ENCODE measurements at regions not wholly inside any gene's neighbourhood (a gene's known extent, or its start where the extent isn't known, plus 50 kb on each side); places are given as distances from the start of the nearest gene placed in this dataset.

- intact Hi-C loops (cut with DNase I): no loop called here
- no peak overlapping the region for H3K27ac ChIP-seq
- no peaks in the 10 kb centered on the region for H3K27me3 ChIP-seq
- H3K36me3 ChIP-seq: no peaks in the 10 kb centered on the region
- no peaks in the 10 kb centered on the region for H3K4me1 ChIP-seq
- TF ChIP-seq POLR2A (IDR thresholded peaks at IDR 0.05) (no peak), POLR2AphosphoS5 (IDR thresholded peaks at IDR 0.05; ENCODE audit: insufficient read depth in 1 of 2, low read depth in 1 of 2) (no peak)
- TF ChIP-seq, protein P1, sequence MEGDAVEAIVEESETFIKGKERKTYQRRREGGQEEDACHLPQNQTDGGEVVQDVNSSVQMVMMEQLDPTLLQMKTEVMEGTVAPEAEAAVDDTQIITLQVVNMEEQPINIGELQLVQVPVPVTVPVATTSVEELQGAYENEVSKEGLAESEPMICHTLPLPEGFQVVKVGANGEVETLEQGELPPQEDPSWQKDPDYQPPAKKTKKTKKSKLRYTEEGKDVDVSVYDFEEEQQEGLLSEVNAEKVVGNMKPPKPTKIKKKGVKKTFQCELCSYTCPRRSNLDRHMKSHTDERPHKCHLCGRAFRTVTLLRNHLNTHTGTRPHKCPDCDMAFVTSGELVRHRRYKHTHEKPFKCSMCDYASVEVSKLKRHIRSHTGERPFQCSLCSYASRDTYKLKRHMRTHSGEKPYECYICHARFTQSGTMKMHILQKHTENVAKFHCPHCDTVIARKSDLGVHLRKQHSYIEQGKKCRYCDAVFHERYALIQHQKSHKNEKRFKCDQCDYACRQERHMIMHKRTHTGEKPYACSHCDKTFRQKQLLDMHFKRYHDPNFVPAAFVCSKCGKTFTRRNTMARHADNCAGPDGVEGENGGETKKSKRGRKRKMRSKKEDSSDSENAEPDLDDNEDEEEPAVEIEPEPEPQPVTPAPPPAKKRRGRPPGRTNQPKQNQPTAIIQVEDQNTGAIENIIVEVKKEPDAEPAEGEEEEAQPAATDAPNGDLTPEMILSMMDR (IDR thresholded peaks at IDR 0.05): no peak
- no peak overlapping the region for H3K4me3 ChIP-seq
- no peaks in the 10 kb centered on the region for H3K9me3 ChIP-seq
- no peak for DNase-seq (ENCODE audit: extremely low spot score in 2 of 2)
These were observed 227.4 kb downstream of the TMEM200A start for GRCh38 chr6:130593200-130593599.

- TF ChIP-seq, protein P1 (IDR thresholded peaks at IDR 0.05): no peak
- TF ChIP-seq POLR2A (IDR thresholded peaks at IDR 0.05) (no peak), POLR2AphosphoS5 (IDR thresholded peaks at IDR 0.05; ENCODE audit: insufficient read depth in 1 of 2, low read depth in 1 of 2) (no peak)
- H3K9me3 ChIP-seq: no peaks in the 10 kb centered on the region
These were observed 228.1 kb downstream of the TMEM200A start for GRCh38 chr6:130593948-130594347.

DNA sequence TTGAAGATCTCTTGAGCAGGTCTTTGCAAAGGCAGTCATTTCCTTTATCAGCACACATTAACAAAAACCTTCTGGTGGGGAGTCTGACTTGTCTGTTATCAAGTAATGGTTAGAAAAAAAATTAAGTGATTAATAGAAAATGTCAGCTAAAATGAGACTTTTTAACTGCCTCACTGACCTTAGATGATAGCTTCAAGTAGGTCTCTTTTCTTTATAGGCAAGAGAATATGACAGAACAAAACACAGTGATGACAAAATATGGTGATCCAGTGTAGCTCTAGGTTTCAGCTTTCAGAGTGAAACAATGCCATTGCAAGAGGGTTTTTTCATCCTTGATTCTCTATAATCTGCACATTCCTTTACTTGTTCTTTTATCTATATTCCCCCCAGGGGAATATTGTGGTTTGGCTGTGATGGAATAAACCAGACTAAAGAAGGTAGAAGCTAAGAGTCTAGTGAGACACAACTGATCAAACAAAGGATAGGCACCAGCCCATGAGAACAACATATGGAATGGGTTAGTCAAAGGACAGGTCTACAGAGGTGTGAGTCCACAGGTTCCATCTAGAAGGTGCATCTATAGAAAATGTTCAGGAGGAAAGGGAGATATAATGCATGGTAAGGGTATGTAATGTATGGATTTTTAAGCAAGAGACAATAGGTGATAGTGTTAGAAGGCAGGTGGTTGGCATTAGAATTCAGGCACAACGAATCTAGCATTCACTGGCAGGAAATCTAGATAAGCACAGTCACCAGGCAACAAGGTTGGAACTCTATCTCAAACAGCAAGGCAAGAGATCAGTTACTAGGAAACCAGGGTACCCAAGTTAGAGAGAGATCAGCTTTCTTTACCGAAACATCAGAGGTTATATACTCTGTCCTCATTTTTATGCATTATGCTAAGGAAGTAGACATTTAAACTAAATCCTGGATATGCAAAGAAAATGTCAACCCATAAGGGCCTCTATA is 228.9 kb upstream of the SMLR1 start:
- no peaks in the 10 kb centered on the region for H3K36me3 ChIP-seq
- TF ChIP-seq, protein P1 (IDR thresholded peaks at IDR 0.05): no peak
- H3K9me3 ChIP-seq: no peaks in the 10 kb centered on the region
- no peaks in the 10 kb centered on the region for H3K27me3 ChIP-seq
- peaks cover 15% of the 10 kb centered on the region for H3K4me1 ChIP-seq
- DNase-seq (ENCODE audit: extremely low spot score in 2 of 2): no peak
- no peak overlapping the region for H3K27ac ChIP-seq
- no peak overlapping the region for H3K4me3 ChIP-seq
- intact Hi-C loops (cut with DNase I): no loop called here

More at GRCh38 chr6:130593948-130594347, 228.1 kb downstream of the TMEM200A start:
- Histone ChIP-seq H3K4me3 (no peak overlapping the region), H3K36me3 (no peaks in the 10 kb centered on the region), H3K27ac (no peak overlapping the region), H3K4me1 (no peaks in the 10 kb centered on the region), H3K27me3 (no peaks in the 10 kb centered on the region)
- intact Hi-C loops (cut with DNase I): no loop called here
- DNase-seq (ENCODE audit: extremely low spot score in 2 of 2): no peak

DNA sequence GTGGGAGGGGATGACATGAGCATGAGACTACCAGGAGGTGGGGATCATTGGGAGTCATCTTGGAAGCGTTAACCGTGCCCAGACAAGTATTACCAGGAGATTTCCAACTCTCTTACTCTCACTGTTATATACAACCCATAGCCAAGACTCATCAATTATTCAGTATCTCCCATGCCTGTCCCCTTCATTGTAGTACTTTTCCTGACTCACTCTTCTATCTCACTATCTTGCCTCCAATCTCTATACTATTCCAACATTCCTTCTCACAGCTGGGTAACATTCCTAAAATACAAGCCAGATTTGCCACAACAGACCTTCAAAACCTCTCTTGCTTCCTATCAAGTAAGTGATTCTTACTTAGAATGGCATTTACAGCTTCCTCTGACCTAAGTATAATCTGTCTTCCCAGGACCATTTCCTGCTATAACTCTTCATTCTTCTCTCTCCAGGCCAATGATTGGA is 226.3 kb upstream of the SMLR1 start:
- DNase-seq (ENCODE audit: extremely low spot score in 2 of 2): no peak
- no peaks in the 10 kb centered on the region for H3K9me3 ChIP-seq
- peaks cover 15% of the 10 kb centered on the region for H3K4me1 ChIP-seq

More for the DNA sequence above, 226.3 kb upstream of the SMLR1 start:
- Histone ChIP-seq H3K36me3 (no peaks in the 10 kb centered on the region), H3K27me3 (no peaks in the 10 kb centered on the region), H3K4me3 (no peak overlapping the region), H3K27ac (no peak overlapping the region)
- intact Hi-C loops (cut with DNase I): loop anchor here (10.0 kb wide), 1 partner anchor 74 kb away; no protein-coding TSS in a partner anchor
- TF ChIP-seq, protein P1 (IDR thresholded peaks at IDR 0.05): no peak
- TF ChIP-seq POLR2A (IDR thresholded peaks at IDR 0.05) (no peak), POLR2AphosphoS5 (IDR thresholded peaks at IDR 0.05; ENCODE audit: insufficient read depth in 1 of 2, low read depth in 1 of 2) (no peak)
